Activated T-cell treated with anti-CD3 and anti-CD28 coated beads for 1 hour (primary cell): ENCODE measurements at regions not wholly inside any gene's neighbourhood (a gene's known extent, or its start where the extent isn't known, plus 50 kb on each side); places are given as distances from the start of the nearest gene placed in this dataset.

ENCODE experiments used
- DNase-seq: peaks from one replicate; pipeline ENCODE4 v3.0.0-alpha.2; 2020; ENCODE audit warnings: low read depth

- DNase-seq: no peak
These were observed 92.3 kb upstream of the LRIG1 start for GRCh38 chr3:66592927-66593625.

- DNase-seq: no peak
These were observed 93.2 kb upstream of the LRIG1 start for GRCh38 chr3:66593978-66594377.

GRCh38 chr3:66597308-66597863 lies 96.6 kb upstream of the LRIG1 start:
- DNase-seq: no peak

DNA sequence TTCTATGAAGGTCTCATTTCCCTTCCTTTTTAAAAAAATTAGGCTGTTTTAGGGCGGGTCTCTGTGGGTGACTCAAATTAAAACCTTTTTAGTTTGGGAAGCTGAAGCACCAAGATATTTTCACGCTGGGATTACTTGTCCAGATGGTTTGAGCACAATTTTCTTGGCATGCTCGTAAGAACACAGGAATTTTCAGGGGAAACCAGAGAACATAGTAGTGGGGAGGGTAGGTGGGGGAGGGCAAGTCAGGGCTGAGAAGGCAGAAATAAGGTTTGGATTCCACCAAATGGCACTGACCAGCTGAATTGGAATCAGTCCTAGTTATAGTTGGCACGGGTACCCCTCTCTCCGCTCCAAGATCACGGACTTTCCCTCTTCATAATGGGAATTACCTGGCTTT lies 97.3 kb upstream of the LRIG1 start:
- DNase-seq: no peak

DNA sequence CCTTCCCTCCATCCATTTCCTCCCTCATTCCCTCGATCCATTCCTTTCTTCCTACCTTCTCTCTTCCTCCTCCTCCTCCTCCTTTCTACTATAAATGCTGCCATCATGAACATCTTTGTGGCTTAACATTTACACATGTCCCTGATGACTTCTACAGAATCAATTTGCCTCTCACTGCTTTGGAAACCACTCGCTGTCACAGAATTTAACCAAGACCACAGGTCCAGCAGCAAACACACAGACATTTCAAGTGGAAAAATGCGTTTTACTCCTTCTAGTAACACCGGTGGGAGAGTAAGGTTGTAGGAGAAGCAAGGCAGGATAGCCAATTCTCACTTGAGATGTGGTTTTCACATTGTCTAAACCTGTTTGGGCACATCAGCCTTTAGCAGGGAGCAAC lies 101.4 kb upstream of the LRIG1 start:
- DNase-seq: no peak

- no peak for DNase-seq
These were observed 101.9 kb upstream of the LRIG1 start for GRCh38 chr3:66602691-66603090.

DNA sequence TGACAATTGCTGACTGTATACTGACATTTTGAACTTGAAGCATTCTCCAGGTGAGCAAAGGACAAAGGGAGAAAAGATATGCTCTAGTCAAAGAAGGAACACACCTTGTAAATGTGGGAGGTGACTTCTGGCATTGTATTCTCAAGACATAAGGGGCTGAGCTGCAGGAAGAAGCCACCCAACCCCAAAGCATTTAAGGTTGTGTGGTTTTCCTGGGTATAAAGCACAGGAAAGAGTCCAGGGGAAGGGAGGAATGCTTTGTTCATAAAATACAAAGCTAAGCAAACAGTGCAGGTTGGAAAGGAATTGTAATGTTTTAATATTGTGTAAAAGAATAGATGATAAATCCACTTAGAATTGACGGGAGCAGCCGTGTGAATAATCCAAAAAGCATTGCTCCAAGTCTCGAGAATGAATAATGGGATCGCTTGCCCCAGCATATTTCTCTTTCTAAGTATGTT lies 102.4 kb upstream of the LRIG1 start:
- no peak for DNase-seq

- DNase-seq: no peak
These were observed 103.7 kb upstream of the LRIG1 start for GRCh38 chr3:66604481-66604880.

DNA sequence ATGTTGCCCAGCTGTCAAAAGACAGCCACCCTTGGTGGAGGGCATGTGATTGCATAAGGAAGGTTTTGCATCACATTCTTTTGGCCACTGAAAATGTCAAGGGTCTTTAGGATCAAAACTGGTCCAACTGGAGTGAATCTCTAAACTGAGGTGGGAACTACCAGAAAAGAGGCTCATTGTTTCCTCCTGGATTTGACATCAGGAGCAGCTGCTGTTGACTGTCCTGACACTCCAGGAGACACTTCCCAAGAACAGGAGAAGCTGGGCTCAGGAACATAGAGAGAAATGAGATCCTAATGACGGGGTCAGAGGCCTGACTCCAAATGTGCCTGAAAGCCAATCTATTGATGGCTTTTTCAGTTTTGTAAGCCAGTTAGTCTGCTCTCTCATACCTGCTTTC lies 105.3 kb upstream of the LRIG1 start:
- DNase-seq: no peak

GRCh38 chr3:66606868-66607267 lies 106.0 kb upstream of the LRIG1 start:
- no peak for DNase-seq

DNA sequence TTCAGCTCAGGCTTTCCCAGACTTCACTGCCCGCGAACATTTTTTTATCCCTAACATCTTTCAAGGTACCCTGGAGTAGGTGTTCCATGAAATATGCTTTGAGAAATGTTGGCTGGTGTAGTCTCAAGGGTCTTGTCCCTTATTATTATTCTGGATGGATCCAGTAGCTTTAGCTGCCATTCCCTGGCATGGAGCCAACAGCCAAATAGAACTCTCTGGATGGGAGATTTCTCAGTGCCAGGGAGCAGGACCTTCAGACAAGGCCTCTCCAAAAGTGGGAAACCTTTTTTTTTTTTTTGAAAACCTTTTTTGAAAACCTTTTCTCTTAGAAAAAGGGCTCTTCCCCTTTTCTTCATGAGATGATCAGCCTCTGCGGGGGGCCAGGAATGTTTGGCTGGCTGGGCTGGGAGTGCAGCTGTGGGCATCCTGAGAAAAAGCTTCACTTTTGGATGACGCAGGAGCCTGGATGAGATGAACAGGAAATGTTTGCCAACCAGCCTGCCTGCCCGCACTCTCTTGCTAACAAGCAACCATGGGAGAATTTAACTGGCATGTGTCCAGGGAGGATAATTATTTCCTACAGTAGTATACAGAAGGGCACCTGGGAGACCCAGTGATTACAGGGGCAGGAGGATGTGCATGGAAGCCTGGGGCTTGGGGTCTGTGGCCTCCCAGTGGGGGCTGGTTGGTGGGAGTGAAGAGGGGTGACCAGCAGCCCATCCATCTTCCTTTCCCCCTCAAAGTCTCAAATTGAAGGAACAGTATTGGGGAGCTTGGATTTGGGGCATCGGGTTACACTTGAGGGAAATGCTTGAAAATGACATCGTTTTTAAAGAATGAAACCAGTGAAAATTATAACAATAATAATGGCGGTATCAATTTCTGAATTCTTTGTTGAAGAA lies 109.1 kb upstream of the LRIG1 start:
- no peak for DNase-seq

DNA sequence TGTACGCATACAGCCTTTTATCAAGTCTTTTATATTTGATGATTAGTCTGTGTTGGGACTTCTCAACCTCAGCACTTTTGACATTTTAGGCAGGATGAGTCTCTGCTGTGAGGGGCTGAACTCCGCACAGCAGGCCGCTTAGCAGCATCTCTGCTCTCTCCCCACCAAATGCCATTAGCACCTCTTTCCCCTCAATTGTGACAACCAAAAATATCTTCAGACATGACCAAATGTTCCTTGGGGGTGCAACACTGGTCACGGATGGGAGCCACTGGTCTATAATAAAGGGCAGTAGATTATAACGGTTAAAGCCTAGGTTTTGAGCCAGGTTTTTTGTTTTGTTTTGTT lies 109.7 kb upstream of the LRIG1 start:
- no peak for DNase-seq

DNA sequence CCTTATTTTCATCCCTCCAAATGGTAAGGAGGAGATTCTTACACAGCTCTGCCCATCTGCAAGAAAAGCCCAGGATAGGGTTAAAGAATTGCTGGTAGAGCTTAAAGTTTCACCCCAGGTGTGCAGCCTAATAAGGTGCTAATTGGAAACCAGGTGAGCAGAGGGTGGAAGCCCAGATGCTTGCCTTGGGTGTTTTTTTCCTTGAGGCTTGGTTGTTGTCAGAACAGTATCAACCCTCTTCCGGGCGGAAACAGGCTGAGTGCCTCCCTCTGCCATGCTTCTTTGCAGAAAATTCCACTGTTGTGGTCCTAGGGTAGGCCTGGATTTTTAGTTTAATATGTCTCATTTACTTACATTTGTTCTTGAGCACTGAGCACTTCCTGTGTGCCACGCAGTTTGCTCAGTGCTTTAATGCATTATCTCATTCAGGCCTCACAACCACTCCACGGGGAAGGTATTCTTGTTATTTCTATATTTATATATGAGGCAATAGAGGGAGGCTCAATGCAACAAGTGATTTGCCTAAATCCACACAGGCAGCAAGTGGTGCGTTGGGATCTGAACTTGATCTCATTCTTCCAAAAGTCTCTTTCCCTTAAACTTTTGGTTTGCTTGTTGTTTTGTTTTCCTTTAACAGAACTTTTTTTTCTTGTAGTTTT lies 115.0 kb upstream of the LRIG1 start:
- DNase-seq: no peak

- no peak for DNase-seq
These were observed 116.5 kb upstream of the LRIG1 start for GRCh38 chr3:66617351-66617750.

DNA sequence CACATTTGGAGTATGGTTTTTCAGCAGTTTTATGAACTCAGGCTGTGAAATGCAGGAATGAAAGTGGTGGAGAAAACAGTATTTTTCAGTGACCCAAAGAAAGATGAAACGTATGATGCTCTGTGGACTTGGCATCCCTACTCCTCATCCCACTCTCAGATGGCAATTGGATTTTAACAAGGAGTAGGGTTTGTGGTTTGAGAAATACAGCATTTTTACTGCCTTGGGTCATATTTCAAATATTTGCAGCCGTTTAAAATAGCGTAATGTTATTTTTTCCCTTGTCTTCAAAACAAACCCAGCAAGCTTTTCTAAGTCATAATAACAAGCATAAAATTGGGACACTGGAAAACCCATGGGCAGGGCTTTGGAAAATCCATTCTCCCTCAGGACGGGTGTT lies 117.2 kb upstream of the LRIG1 start:
- DNase-seq: no peak

DNA sequence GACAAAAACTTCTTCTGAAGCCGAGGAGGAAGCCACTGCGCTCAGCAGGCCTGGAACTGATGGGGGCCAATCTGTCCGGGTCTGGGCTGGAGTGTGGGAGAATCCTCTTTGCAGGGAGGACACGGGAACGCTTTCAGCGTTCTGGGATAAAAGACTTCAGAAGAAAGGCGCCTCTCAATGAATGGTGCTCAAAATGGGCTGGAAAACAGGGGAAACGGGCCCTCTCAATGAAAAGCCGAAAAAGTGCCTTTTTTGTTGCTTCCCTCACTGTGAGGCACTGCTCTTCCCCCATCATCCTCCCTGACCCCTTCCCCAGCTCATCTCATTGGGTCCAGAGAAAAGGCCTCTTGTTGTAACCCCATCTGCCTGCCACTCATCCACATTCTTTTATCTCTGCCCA lies 119.5 kb upstream of the LRIG1 start:
- DNase-seq: no peak

DNA sequence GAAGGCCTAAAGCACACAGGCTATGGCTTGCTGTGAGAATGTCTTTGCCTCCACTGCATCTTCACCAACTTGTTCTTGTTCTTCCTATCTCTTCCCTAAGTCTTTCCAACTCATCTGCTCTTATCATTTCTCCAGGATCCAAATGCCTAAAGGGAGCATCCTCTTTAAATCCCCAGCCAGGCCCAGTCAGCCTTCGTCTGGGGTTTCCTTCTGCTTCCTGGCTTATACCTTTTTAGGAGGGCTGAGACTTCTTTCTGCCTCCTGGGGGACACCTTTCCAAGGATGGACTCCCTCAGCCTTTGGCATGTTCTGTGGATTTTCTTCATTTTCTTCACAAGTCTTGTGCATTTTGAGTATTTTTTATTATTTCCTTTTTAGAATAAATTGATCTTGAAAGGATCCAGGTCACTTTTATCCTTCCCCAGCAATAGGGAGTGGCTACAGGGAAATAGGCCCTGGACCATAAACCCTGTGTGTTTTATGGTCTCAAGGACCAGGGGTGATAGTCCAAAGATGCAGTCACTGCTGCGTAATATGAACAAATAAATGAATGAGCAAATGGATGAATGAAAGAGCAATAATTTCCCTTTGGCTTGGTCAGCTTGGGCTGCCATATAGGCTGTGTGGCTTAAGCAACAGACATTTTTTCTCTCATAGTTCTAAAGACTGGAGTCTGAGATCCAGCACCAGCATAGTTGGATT lies 122.1 kb upstream of the LRIG1 start:
- DNase-seq: no peak

DNA sequence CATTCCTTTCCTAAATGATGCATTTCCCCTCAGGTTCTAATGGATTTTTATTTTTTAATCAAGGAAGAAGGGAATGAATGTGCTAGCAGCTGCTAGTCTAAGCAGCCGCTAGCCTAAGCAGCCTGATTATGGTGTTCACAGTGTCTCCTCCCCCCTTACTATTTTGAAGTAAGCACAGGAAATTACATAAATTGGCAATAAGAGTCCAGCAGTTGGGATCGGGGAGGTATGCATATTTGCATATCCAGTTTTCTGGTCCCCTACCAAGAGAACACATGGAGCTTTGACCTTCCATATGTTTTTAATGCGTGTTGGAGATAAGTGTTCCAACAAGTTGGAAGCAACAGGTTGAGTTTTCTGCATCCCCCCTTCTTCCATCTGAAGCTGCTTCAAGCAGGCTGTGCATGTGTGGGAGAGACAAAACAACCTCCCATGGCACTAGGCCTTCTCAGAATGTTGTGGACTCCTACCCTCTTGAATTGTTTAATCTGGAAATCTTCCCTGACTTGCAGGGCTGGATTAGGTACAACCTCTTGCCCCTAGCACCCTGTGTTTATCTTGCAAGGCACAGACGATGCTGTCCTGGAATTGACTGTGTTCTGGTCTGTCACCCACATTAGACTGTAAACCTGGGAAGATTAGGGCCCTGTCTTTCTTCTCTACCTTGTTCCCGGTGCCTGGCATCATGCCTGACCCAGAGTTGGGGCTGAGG lies 124.8 kb upstream of the LRIG1 start:
- no peak for DNase-seq

DNA sequence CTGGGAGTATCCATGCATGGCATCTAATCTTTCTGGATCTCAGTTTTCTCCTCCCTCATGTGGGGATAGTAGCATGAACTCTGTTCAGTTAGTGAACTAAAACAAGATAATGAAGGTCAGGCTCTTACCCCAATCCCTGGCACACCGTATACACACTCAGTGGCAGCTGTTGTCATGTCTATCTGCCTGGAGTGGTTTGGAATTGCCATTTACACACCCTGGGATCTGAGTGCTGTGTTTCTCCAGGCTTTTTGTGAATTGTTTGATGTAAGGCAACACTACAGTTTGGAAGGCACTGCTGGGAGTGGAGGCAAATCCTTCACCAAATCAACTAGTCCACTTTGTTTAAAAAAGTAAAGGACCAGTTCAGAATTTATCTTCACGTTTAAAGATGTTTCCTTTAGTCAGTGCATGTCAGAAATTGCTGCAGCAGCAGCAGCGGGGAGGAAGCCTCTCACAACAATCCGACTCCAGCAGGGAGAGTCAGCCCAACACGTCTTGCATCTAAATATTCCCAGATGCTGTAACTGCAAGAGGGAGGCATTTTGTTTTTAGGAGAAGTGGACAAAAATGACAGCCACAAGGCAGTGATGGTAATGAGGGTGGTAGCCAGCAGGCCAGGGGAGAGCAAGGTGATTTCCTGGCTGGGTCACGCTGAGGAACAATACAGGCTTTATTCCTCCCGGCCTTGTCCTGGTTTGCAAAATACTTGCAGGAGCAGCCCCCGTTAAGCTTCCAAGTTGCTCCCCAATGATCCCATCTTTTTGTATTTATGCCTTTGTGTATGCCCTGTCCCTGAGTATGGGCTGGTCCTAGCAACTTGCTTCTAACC lies 128.5 kb upstream of the LRIG1 start:
- no peak for DNase-seq

GRCh38 chr3:66629982-66630368 lies 129.2 kb upstream of the LRIG1 start:
- no peak for DNase-seq
